DND-41 (cell line): ENCODE measurements at regions not wholly inside any gene's neighbourhood (a gene's known extent, or its start where the extent isn't known, plus 50 kb on each side); places are given as distances from the start of the nearest gene placed in this dataset.

Experiments used
- ATAC-seq: fragments of 200-7000 bp; cut with Tn5 transposase; 3 replicates; pipeline ENCODE4 v1.9.1; 2021; ENCODE audit warnings: low read depth; ENCODE audit not compliant: insufficient read depth
- DNase-seq: peaks from one replicate; pipeline ENCODE4 v3.0.0-alpha.2; 2020
- H2AFZ ChIP-seq: 2 replicates; pipeline ENCODE4 v1.6.0; 2012; ENCODE audit warnings: low read depth, low read length
- H3K27ac ChIP-seq: 2 replicates; pipeline ENCODE4 v1.5.1; 2012; ENCODE audit warnings: low read length, inconsistent platforms
- H3K27me3 ChIP-seq: fragments of 200-600 bp; sonication (generic); 2 replicates; pipeline ENCODE4 v1.6.0; 2012; ENCODE audit warnings: low read length, mild to moderate bottlenecking, inconsistent platforms; ENCODE audit not compliant: insufficient read depth, poor library complexity
- H3K36me3 ChIP-seq: 2 replicates; pipeline ENCODE4 v1.5.1; 2012; ENCODE audit warnings: low read length, inconsistent platforms; ENCODE audit not compliant: insufficient read depth
- H3K4me1 ChIP-seq: 2 replicates; pipeline ENCODE4 v1.5.1; 2012; ENCODE audit warnings: mild to moderate bottlenecking, low read length; ENCODE audit not compliant: insufficient read depth
- H3K4me2 ChIP-seq: 2 replicates; pipeline ENCODE4 v1.6.0; 2012; ENCODE audit warnings: mild to moderate bottlenecking, moderate library complexity, low read length, inconsistent platforms; ENCODE audit not compliant: insufficient read depth
- H3K4me3 ChIP-seq, 2 experiments: fragments of 200-600 bp in 1 of 2; shearing (Covaris generic) in 1 of 2; 2 replicates each; pipeline ENCODE4 v1.5.1; 2012 to 2016; ENCODE audit warnings: inconsistent platforms in 2 of 2, low read length in 2 of 2, mild to moderate bottlenecking in 2 of 2, low read depth in 1 of 2, moderate library complexity in 1 of 2
- H3K79me2 ChIP-seq: 2 replicates; pipeline ENCODE4 v1.6.0; 2012; ENCODE audit warnings: low read length, inconsistent platforms; ENCODE audit not compliant: insufficient read depth
- H3K9ac ChIP-seq: 2 replicates; pipeline ENCODE4 v1.6.0; 2012; ENCODE audit warnings: low read depth, mild to moderate bottlenecking, inconsistent platforms, low read length, moderate library complexity
- H3K9me3 ChIP-seq: 2 replicates; pipeline ENCODE4 v1.5.1; 2012; ENCODE audit warnings: low read length, moderate library complexity, mild to moderate bottlenecking, inconsistent platforms; ENCODE audit not compliant: insufficient read depth, severe bottlenecking
- H4K20me1 ChIP-seq: 2 replicates; pipeline ENCODE4 v1.6.0; 2012; ENCODE audit warnings: low read length; ENCODE audit not compliant: insufficient read depth
- EZH2 ChIP-seq: IDR thresholded peaks from 3 replicates; pipeline ENCODE4 v1.6.1; 2012; ENCODE audit warnings: borderline replicate concordance, low read depth, mild to moderate bottlenecking, moderate library complexity, low read length, inconsistent platforms; ENCODE audit not compliant: severe bottlenecking
- TF ChIP-seq, protein P1 (sequence below): IDR thresholded peaks from 2 replicates; pipeline ENCODE4 v1.5.1; 2012; ENCODE audit warnings: borderline replicate concordance, low read length, moderate library complexity, mild to moderate bottlenecking; ENCODE audit not compliant: poor library complexity, severe bottlenecking; ENCODE audit errors: extremely low read depth

DNA sequence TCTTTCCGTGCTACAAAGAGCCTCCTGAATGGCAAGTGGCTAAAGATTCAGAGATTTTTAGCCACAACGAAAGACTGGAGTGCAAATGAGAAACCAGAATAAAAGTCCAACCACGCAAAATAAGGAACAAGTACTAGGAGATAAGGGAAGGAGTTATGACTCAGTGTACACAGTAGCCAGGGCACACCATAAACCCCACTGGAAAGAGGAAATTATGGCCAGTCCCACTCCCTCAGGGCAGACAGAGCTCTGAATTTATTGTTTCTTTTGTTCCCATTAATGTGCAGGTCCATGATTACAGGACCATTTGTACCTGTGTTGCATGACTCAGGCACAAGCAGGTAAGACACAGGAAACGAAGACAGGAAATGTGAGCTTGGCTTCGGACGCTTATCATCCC is 150.3 kb upstream of the PREP start:
- Histone ChIP-seq H3K9ac (no peak overlapping the region), H3K9me3 (no peaks in the 10 kb centered on the region), H3K79me2 (no peaks in the 10 kb centered on the region), H3K4me2 (no peak overlapping the region), H3K27ac (no peak overlapping the region), H3K4me3 (no peak overlapping the region), H3K36me3 (no peaks in the 10 kb centered on the region), H2AFZ (no peak overlapping the region), H4K20me1 (no peaks in the 10 kb centered on the region), H3K4me1 (no peaks in the 10 kb centered on the region), H3K27me3 (no peaks in the 10 kb centered on the region)
- ATAC-seq, result no peak
- no peak for TF ChIP-seq EZH2
- TF ChIP-seq, protein P1, sequence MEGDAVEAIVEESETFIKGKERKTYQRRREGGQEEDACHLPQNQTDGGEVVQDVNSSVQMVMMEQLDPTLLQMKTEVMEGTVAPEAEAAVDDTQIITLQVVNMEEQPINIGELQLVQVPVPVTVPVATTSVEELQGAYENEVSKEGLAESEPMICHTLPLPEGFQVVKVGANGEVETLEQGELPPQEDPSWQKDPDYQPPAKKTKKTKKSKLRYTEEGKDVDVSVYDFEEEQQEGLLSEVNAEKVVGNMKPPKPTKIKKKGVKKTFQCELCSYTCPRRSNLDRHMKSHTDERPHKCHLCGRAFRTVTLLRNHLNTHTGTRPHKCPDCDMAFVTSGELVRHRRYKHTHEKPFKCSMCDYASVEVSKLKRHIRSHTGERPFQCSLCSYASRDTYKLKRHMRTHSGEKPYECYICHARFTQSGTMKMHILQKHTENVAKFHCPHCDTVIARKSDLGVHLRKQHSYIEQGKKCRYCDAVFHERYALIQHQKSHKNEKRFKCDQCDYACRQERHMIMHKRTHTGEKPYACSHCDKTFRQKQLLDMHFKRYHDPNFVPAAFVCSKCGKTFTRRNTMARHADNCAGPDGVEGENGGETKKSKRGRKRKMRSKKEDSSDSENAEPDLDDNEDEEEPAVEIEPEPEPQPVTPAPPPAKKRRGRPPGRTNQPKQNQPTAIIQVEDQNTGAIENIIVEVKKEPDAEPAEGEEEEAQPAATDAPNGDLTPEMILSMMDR, result no peak
- no peak for DNase-seq

DNA sequence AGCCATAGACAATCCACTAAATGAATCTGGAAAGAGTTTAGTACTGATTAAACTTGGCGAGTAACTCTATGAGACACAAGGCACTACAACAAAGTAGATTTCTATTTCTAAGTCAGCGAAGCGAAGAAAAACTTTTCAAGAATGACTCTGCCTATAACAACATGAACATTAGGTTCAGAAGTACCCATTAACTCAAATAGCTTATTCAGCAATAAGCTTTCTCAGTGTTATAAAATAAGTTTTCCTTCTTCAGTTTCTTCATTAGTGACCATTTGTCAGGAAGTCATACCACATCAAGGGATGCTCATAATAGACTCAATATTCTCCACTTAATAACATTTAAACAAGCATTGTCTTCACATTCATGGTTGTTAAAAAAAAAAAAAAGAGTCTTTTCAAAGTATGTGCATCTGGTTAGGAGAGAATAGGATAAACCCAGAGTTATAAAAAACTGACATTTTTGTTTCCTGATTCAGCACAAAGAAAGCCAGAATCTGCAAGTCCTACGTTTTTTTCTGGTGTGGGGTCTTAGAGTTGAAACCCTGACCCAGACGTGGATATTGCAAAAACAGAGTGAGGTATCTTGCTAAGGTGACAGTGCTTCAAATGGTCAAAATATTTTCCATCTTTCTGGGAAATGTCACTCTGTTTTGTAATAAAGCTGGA is 148.2 kb upstream of the PREP start:
- H3K4me1 ChIP-seq, result no peaks in the 10 kb centered on the region
- ATAC-seq (no peak), DNase-seq (no peak)
- no peak for TF ChIP-seq EZH2
- TF ChIP-seq, protein P1, result no peak
- no peak overlapping the region for H3K27ac ChIP-seq
- no peaks in the 10 kb centered on the region for H3K27me3 ChIP-seq
- no peak overlapping the region for H3K9ac ChIP-seq
- H4K20me1 ChIP-seq, result no peaks in the 10 kb centered on the region
- H3K4me2 ChIP-seq, result no peak overlapping the region
- no peaks in the 10 kb centered on the region for H3K79me2 ChIP-seq
- no peaks in the 10 kb centered on the region for H3K9me3 ChIP-seq
- H3K4me3 ChIP-seq, result no peak overlapping the region
- H2AFZ ChIP-seq, result no peak overlapping the region
- no peaks in the 10 kb centered on the region for H3K36me3 ChIP-seq

GRCh38 chr6:105546754-105547153 is 143.9 kb upstream of the PREP start:
- no peak overlapping the region for H3K4me2 ChIP-seq
- H4K20me1 ChIP-seq, result no peaks in the 10 kb centered on the region
- no peak for TF ChIP-seq EZH2
- TF ChIP-seq, protein P1, result no peak
- ATAC-seq (no peak), DNase-seq (no peak)
- no peaks in the 10 kb centered on the region for H3K36me3 ChIP-seq
- H3K79me2 ChIP-seq, result no peaks in the 10 kb centered on the region
- no peak overlapping the region for H3K9ac ChIP-seq
- H3K4me3 ChIP-seq, result no peak overlapping the region
- H3K4me1 ChIP-seq, result no peaks in the 10 kb centered on the region
- no peak overlapping the region for H3K27ac ChIP-seq
- H3K9me3 ChIP-seq, result no peaks in the 10 kb centered on the region
- H2AFZ ChIP-seq, result no peak overlapping the region
- no peaks in the 10 kb centered on the region for H3K27me3 ChIP-seq
